Globus pallidus (tissue), 1 donor: ENCODE measurements at regions not wholly inside any gene's neighbourhood (a gene's known extent, or its start where the extent isn't known, plus 50 kb on each side); places are given as distances from the start of the nearest gene placed in this dataset.
"Not testable (repeated sequence)": the region's sequence is repeated elsewhere in the genome, so short reads cannot be mapped to it uniquely, and the experiment has no call there.

Source experiments
- DNase-seq: peaks from one replicate; pipeline ENCODE4 v3.0.0-alpha.2; 2015; ENCODE audit warnings: low spot score

- no peak for DNase-seq
Observed at GRCh38 chr4:106594291-106594952, 225.8 kb upstream of the GIMD1 start.

GRCh38 chr4:106588891-106589290 is 220.3 kb upstream of the GIMD1 start:
- DNase-seq = no peak

- DNase-seq = no peak
Observed at GRCh38 chr4:106587558-106587957, 219.0 kb upstream of the GIMD1 start.

- DNase-seq = no peak
Observed at GRCh38 chr4:106585915-106586349, 217.4 kb upstream of the GIMD1 start.

- DNase-seq = no peak
Observed at GRCh38 chr4:106584337-106584989, 215.9 kb upstream of the GIMD1 start.

GRCh38 chr4:106583567-106583966 is 215.0 kb upstream of the GIMD1 start:
- no peak for DNase-seq

GRCh38 chr4:106583108-106583507 is 214.5 kb upstream of the GIMD1 start:
- no peak for DNase-seq

GRCh38 chr4:106582103-106582502 is 213.5 kb upstream of the GIMD1 start:
- DNase-seq = no peak

- DNase-seq = no peak
Observed at GRCh38 chr4:106579236-106579635, 210.7 kb upstream of the GIMD1 start.

GRCh38 chr4:106569146-106570031 is 200.8 kb upstream of the GIMD1 start:
- DNase-seq = no peak

- no peak for DNase-seq
Observed at GRCh38 chr4:106565727-106566126, 197.1 kb upstream of the GIMD1 start.

- not testable (repeated sequence) for DNase-seq
Observed at GRCh38 chr4:106563637-106564036, 195.1 kb upstream of the GIMD1 start.

- no peak for DNase-seq
Observed at GRCh38 chr4:106551724-106552123, 183.1 kb upstream of the GIMD1 start.

GRCh38 chr4:106548446-106549044 is 180.0 kb upstream of the GIMD1 start:
- no peak for DNase-seq

GRCh38 chr4:106546370-106546769 is 177.8 kb upstream of the GIMD1 start:
- no peak for DNase-seq

- DNase-seq = not testable (repeated sequence)
Observed at GRCh38 chr4:106542609-106543008, 174.0 kb upstream of the GIMD1 start.

GRCh38 chr4:106541253-106541652 is 172.7 kb upstream of the GIMD1 start:
- DNase-seq = no peak

- no peak for DNase-seq
Observed at GRCh38 chr4:106530821-106531220, 162.2 kb upstream of the GIMD1 start.

GRCh38 chr4:106530024-106530361 is 161.4 kb upstream of the GIMD1 start:
- DNase-seq = no peak

- no peak for DNase-seq
Observed at GRCh38 chr4:106529348-106530023, 160.9 kb upstream of the GIMD1 start.

- DNase-seq = no peak
Observed at GRCh38 chr4:106527316-106527715, 158.7 kb upstream of the GIMD1 start.

GRCh38 chr4:106525425-106525824 is 156.8 kb upstream of the GIMD1 start:
- not testable (repeated sequence) for DNase-seq
